Renal cortical epithelial cell (primary cell): ENCODE measurements at regions not wholly inside any gene's neighbourhood (a gene's known extent, or its start where the extent isn't known, plus 50 kb on each side); places are given as distances from the start of the nearest gene placed in this dataset.

Source experiments
- DNase-seq: peaks from one replicate; pipeline ENCODE4 v3.0.0-alpha.2; 2011; ENCODE audit warnings: low read depth

DNA sequence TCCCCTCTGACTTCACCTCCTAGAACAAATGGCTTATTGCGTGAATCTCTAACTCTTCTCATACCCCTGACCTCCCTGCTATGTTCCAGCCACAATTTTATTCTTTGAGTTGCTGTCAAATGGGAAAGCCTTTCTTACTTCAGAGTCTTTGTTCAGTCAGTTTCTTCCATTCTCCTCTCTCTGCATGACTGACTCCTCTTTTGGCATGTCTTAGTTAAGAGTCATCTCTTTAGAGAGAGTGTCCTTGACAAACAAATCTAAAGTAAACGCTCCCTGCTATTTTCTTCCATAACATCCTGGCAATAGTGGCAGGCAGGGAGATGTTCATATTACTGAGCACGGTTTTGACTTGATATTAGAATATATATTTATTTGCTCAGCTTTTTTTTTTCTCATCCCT, 170.7 kb upstream of the ERBB4 start:
- peak; percentile 87 for DNase-seq

DNA sequence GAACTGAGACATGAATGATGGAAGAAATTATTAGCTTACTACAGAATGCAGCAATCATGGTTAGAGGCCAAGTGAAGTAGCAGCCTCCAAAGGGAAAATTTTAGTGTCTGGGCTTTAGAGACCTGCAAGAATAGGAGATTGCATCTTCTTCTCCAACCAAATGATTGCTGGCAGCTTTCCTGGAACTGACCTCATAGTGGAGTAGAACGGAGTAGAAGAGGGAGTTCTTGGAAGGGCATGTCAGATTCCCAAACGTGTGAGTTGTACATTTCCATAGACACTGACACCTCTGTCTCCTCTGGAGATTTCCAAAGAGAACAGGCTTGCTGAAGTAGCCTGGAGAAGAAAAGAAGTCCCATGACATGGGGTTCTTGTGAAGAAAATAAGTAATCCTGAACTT, 169.8 kb upstream of the ERBB4 start:
- no peak for DNase-seq

DNA sequence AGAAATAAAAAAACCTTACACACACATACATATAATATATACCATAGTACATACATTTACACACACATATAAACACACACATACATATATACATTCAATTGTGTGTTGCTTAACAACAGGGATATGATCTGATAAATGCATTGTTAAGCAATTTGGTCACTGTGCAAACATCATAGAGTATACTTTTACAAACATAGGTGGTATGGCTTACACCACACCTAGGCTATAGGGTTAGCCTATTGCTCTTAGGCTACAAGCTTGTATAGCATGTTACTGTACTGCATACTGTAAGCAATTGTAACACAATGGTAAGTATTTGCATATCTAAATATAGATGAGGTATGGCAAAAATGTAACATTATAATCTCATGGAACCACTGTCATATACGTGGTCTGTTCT, 156.8 kb upstream of the ERBB4 start:
- DNase-seq = no peak

DNA sequence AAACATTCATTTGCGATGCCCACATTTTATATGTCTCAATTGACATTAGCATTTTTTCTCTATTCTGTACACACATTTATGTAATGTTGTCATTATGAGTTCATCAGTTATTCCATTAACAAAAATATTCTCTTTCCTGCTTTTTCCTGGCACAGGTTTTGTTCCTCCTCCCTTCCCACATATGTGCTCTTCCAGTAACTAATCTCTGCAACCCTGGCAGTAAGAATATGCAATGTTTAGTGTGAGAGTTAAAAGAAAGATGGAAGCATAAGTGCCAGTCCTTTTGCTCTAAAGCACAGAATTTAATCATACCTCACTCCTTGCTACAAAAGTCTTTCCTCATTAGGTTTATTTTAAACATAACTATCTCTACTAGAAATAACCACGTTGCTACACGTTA, 155.8 kb upstream of the ERBB4 start:
- DNase-seq = no peak

DNA sequence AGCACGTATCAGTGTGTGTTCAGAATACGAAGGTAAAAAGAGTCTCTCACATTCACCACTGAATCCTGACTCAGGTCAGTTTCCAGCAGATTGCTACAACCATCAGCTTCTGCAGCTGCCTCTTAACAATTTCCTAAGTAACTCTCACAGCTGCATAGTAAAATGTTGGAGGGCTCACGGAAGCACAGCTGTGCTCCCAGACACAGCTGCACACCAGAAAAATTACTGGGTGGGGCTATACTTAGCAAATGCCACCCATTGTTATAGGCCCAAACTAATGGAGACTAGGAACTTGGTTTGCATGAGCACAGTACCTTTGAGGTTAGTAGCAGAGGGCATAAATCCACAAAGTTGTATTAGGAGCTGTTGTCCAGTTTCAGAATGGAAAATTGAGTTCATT, 153.9 kb upstream of the ERBB4 start:
- no peak for DNase-seq

GRCh38 chr2:212686285-212686895, 147.8 kb upstream of the ERBB4 start:
- DNase-seq = peak; percentile 59

GRCh38 chr2:212683346-212684097, 144.9 kb upstream of the ERBB4 start:
- peak; percentile 44 for DNase-seq

- DNase-seq = no peak
These were observed 144.3 kb upstream of the ERBB4 start for GRCh38 chr2:212682937-212683336.

DNA sequence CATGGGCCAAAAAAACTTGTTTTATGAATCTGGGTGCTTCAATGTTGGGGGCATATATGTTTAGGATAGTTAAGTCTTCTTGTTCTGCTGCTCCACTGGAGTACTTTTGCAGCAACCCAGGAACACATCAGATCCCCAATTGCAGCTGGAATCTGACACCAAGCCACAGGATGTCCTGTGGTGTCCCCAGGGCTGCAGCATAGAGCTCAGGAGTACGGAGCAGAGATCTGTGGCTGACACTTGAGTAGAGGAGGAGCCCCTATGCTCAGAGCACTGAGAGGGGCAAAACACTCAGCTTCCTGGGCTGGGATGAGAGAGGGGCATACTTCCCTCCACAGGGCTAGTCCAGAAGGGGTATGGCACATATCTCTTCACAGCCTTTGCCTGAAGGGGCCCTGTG, 138.9 kb upstream of the ERBB4 start:
- no peak for DNase-seq

- no peak for DNase-seq
These were observed 133.6 kb upstream of the ERBB4 start for GRCh38 chr2:212672186-212672585.

DNA sequence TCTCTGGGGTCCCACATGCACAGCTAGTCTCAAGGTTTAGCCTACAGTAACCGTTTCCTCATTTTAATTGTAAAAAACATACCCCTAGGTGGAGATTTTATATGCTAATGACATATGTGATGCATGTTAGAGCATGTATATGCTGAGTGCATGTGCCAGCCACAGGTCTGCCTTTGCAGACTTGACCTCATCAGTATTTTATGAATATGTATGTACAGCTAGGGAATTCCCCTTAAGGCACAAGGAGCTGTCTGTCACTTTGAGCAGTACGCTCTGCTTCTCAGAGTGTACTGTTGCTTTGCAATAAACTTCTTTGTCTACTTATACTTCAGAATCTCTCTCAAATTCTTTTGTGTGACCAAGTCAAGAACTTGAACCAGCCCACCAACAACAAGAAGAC, 131.2 kb upstream of the ERBB4 start:
- no peak for DNase-seq

DNA sequence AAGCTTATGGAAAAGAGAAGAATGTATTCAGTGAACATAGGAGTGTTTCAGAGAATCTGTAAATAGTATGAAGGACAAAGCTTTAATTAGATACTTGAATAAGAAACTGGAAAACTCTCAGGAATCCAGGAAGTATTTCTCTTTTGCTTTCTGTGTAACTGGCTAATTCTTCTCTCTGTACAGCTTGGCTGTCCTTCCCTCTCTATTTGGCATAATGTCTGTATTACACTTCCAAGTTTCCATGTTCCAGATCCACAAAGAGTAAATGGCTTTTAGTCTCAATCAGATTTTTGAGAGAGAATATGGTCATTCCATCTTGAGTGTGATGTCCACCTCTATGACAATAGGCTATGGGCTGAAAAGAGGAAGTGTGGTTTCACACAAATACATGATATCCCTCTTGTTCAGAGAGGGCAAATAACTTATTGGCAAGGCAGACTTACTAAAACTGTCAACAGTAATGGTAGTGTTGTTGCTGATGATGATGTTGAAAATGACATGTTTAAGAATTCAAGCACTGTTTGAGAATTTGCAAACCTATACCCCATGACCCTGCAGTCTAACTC, 129.2 kb upstream of the ERBB4 start:
- no peak for DNase-seq

- peak; percentile 18 for DNase-seq
These were observed 127.3 kb upstream of the ERBB4 start for GRCh38 chr2:212665948-212666347.

- DNase-seq = no peak
These were observed 120.8 kb upstream of the ERBB4 start for GRCh38 chr2:212659441-212659840.

- no peak for DNase-seq
These were observed 111.0 kb upstream of the ERBB4 start for GRCh38 chr2:212649646-212650045.

DNA sequence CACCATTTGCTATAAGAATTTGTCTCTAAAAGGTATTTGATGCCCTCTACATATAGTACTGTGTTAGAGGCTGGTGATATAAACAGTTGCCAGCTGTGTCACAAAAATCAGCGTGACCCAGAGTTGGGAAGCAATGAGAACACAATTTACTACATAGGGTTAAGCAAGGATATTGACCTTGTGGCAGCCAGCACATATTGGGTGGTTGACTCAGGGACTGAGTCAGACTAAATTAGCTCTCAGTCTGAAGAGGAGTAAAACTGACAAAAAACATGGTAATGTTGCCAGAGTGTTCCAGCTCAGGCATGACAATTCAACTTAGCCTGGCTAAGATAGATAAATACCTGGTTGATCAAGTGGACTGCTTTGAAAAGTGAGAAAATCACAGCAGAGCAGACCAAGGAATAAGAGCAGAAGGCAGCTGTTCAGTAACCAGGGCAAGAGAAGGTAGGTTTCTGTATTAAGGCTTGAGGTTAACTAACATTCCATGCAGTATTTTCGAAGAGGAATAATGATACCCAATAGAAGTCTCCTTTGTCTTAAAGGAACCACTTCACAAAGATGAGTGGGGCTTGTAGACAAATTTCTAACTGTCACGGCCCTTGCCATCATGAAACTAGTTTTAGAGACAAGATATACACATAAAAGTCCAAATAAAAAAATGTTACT, 108.2 kb upstream of the ERBB4 start:
- peak; percentile 92 for DNase-seq

DNA sequence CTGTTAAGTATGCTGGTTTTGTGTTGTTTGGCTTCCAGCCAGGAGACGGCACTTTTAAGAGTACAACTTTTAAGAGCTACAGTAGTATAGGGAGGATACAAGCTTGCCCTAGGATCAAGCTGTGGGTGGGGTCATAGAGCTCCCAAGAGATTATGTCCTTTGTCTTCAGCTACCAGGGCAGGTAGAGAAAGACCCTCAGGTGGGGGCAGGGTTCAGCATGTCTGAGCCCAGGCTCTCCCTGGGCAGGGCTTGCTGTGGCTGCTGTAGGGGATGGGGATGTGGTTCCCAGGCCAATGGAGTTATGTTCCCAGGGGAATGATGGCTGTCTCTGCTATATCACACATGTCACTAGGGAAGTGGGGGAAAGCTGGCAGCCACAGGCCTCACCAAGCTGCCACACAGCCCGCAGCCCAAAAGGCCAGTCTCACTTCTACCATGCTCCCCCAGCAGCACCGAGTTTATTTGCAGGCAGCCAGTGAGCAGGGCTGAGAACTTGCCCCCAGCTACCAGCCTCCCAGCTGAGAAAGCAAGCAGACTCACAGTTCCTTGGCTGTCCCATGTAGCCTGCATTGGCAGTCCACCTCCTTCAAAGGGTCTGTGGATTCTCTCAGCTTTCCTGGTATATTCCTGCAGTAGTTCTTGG, 105.7 kb upstream of the ERBB4 start:
- DNase-seq = no peak

GRCh38 chr2:212640428-212640827, 101.8 kb upstream of the ERBB4 start:
- peak; percentile 73 for DNase-seq

GRCh38 chr2:212638694-212639093, 100.1 kb upstream of the ERBB4 start:
- no peak for DNase-seq

DNA sequence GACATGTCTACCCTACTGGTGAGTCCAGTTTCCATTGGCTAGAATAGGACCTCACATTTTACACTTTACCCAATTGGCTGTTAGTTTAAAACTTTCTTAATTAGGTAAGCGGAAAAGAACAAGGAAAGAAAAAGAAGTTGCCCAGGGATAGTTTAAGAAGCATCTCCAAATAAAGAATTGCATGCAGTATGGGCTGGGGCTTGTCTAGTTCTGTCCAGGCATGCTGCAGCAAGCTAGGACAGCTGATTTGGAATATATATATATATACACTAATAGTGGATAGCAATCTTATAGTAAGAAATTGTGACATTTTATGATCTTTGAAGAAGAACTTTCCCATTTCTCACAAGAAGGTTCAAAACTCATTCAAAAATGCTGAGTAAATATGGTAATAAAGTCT, 90.0 kb upstream of the ERBB4 start:
- no peak for DNase-seq

GRCh38 chr2:212626371-212626918, 87.8 kb upstream of the ERBB4 start:
- no peak for DNase-seq

GRCh38 chr2:212619954-212620353, 81.4 kb upstream of the ERBB4 start:
- peak; percentile 55 for DNase-seq
